HFF-Myc (cell line): ENCODE measurements at regions not wholly inside any gene's neighbourhood (a gene's known extent, or its start where the extent isn't known, plus 50 kb on each side); places are given as distances from the start of the nearest gene placed in this dataset.
"Not testable (repeated sequence)": the region's sequence is repeated elsewhere in the genome, so short reads cannot be mapped to it uniquely, and the experiment has no call there.

Experiments used
- DNase-seq: peaks from one replicate; pipeline ENCODE4 v3.0.0-alpha.2; 2011; ENCODE audit warnings: low read depth; ENCODE audit errors: extremely low read depth
- H3K4me3 ChIP-seq: replicated peaks from 2 replicates; pipeline ENCODE4 v1.5.1; 2011; ENCODE audit warnings: low read depth, mild to moderate bottlenecking, control low read depth, low read length
- CTCF ChIP-seq: IDR thresholded peaks from 2 replicates; pipeline ENCODE4 v1.5.1; 2012; ENCODE audit warnings: mild to moderate bottlenecking, low read depth, low read length, control low read depth; ENCODE audit errors: missing control alignments

GRCh38 chr6:138663892-138664291 is 109.7 kb upstream of the CCDC28A start:
- no peak for DNase-seq
- TF ChIP-seq CTCF: no peak

GRCh38 chr6:138664745-138665144 is 108.8 kb upstream of the CCDC28A start:
- no peak for TF ChIP-seq CTCF
- no peak for DNase-seq
- H3K4me3 ChIP-seq: no peak overlapping the region

More at GRCh38 chr6:138663892-138664291, 109.7 kb upstream of the CCDC28A start:
- no peak overlapping the region for H3K4me3 ChIP-seq

GRCh38 chr6:138666636-138667035 is 106.9 kb upstream of the CCDC28A start:
- no peak for DNase-seq
- H3K4me3 ChIP-seq: no peak overlapping the region
- no peak for TF ChIP-seq CTCF

GRCh38 chr6:138667408-138667807 is 106.2 kb upstream of the CCDC28A start:
- H3K4me3 ChIP-seq: no peak overlapping the region
- TF ChIP-seq CTCF: no peak
- DNase-seq: no peak

GRCh38 chr6:138671351-138671750 is 102.2 kb upstream of the CCDC28A start:
- H3K4me3 ChIP-seq: no peak overlapping the region
- no peak for DNase-seq
- no peak for TF ChIP-seq CTCF

- DNase-seq: no peak
- H3K4me3 ChIP-seq: no peak overlapping the region
- TF ChIP-seq CTCF: no peak
Observed at GRCh38 chr6:138673346-138674014, 100.1 kb upstream of the CCDC28A start.

GRCh38 chr6:138674444-138674843 is 99.1 kb upstream of the CCDC28A start:
- not testable (repeated sequence) for DNase-seq, H3K4me3 ChIP-seq
